Epidermal melanocyte (primary cell): ENCODE measurements at regions not wholly inside any gene's neighbourhood (a gene's known extent, or its start where the extent isn't known, plus 50 kb on each side); places are given as distances from the start of the nearest gene placed in this dataset.

Source experiments
- DNase-seq: peaks from one replicate; pipeline ENCODE4 v3.0.0; 2011; ENCODE audit warnings: low spot score; ENCODE audit not compliant: insufficient read length

DNA sequence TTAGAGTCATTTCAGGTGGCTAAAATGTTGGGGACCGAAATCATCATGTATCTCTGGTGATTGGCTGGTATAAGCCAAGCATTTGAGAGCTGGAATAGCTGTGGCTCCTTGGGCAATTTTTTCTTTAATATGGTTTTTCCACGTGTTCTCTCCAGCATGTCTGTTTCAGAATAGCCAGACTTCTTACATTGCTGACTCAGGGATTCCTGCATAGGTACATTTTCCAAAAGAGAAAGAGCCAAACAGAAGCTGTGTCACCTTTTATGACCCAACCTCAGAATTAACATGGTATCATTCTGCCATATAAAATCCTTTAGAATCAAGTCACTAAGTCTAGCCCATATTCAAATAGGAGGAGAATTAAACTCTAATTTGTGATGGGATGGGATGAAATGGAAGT is 74.8 kb upstream of the TSLP start:
- DNase-seq = no peak

DNA sequence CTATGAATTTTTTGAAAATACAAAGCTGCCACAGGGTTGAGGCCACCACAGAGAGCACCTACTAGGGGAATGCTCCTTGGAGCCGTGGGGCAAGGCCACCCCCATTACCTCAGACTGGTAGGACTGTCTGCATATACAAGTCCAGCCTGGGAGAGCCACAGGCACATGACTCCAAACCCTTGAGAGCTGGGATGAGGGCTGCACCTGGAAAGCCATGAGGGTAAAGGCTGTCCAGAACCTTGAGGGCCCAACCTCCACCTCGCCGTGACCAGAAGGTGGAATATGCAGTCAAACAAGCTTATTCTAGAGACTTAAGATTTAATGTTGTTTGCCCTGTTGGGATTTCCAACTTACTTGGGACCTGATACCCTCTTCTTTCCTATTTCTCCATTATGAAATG is 69.5 kb upstream of the TSLP start:
- no peak for DNase-seq

DNA sequence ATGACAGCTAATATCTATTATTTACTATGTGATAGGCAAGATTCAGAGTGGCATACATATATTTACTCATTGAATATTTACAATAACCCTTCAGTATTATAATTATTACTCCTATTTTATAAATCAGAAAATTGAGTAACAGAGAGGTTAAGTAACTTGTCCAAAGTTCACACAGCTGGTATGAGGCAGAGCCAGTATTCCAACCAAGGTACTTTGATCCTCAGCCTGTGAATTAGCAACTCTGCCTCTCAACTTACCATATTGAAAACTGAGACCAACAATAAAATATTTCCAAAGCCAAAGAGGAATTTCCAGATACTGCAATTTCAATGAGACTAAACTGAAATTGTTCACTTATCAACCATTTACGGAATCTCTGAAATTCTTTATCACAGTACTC is 67.9 kb upstream of the TSLP start:
- DNase-seq = no peak

DNA sequence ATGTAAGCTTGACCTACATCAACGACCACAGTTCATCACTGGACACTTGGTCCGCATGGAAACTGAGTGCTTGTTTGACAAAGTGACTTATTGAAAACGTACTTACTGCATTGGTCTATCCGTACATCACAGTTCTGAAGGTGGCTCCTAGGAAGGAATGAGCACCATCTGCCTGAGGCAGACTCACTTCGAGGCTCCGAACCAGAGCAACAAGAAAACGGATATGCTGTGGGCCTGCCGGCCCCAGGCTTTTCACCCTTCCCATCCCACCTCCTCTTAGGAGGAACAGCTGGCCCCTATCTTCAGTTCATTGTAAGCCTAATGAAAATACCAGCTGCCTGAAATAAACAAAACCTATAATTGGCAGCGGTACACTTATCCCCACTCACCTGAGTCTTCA is 67.2 kb upstream of the TSLP start:
- DNase-seq = no peak

DNA sequence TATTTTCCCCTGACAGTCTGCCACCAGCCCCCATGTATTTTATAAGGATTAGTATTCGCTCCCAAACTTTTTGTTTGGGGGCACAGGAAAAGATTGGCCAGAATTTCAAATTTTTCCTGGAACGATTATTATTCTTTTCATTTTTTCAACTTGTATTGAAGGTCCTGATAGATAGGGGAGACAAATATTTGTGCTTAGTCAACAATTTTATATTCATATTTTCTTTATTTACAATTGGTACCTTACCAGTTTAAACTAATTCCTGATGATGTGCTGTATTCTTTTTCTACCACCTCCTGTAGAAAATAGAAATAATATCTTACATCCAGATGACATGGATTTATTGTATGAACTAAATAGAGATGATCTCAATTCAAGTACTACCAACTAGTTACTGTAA is 60.7 kb upstream of the TSLP start:
- DNase-seq = no peak

DNA sequence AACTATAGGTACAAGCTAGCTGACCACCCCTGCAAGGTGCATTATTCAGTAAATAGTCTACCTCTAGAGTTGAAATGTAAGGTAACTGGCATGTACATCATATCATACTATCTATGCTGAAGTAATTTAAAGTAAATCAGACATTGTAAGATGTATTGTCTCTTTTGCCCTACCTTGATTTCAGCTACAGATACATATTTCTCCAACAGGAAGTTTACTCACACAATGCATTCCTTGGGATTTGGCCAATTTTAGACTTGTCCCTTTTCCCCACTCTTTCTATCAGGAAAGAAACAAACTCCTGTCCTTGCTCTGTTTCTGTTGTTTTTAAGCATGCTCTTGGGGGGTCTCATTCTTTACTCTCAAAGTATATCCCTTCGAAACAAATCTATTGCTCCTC is 58.5 kb upstream of the TSLP start:
- DNase-seq = no peak

DNA sequence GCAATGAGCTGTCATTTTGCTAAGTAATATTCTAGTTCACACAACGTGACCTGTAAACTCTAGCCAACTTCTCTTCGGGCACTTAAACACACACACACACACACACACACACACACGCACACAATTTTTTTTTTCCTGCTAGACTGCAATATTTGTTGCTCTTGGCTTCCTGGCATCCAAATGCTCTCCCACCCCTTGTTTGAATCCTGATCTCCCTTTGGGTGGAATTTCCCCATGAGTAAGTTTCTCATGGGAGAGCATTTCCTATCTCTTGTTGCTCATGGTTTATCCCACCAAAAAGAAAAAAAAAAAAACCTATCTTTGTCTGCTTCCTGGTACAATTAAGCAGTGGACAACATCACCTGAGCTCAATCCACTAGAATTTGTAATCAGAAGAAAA is 54.7 kb upstream of the TSLP start:
- DNase-seq = no peak

DNA sequence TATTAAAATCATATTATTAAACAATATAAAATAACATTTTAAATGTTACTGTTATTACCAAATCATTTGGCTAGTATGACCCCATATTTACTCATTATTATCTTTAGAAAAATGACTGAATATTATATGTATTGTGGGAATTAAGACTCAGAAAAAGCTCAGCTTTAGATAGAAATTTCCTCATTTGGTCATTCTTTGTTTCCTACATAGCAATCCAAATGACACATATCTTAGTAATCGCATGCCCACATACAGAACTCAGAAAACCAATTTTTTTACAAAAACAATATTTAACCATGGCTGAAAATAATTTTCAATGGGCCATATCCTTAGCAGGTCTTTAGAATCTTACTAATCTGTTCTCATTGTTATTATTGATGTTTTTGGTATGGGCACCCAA is 53.8 kb upstream of the TSLP start:
- DNase-seq = no peak
